C4-2B (cell line): ENCODE measurements at regions not wholly inside any gene's neighbourhood (a gene's known extent, or its start where the extent isn't known, plus 50 kb on each side); places are given as distances from the start of the nearest gene placed in this dataset.

Source experiments
- H3K27ac ChIP-seq: fragments of 450-650 bp; 2 replicates; pipeline ENCODE4 v1.5.1; 2017
- ZFX ChIP-seq: fragments of 450-650 bp; IDR thresholded peaks from 2 replicates; pipeline ENCODE4 v1.6.1; 2017
- TF ChIP-seq, protein P1 (sequence below): fragments of 450-650 bp; conservative IDR thresholded peaks from 2 replicates; pipeline ENCODE4 v1.5.1; 2017; ENCODE audit warnings: mild to moderate bottlenecking

DNA sequence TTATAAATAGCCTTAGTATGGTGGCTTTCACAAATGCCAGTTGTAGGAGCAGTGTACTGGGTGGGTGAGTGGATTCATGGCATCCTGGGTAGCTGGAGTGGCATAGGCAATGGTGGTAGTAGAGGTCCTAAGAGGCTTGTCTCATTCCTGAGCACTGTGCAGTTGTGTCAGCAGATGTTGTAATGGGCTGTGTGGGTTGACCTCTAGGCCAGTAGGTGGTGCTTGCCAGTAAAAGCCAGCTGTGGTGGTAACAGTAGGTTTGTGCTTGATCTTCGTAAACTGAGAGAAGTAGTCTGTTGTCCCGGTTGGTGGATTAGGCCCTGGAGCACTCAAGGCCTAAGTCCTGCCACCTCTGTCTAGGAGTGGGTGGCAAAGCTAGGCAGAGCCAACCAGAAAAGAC, 149.7 kb upstream of the SUCLG2 start:
- H3K27ac ChIP-seq = no peak overlapping the region
- TF ChIP-seq, protein P1, sequence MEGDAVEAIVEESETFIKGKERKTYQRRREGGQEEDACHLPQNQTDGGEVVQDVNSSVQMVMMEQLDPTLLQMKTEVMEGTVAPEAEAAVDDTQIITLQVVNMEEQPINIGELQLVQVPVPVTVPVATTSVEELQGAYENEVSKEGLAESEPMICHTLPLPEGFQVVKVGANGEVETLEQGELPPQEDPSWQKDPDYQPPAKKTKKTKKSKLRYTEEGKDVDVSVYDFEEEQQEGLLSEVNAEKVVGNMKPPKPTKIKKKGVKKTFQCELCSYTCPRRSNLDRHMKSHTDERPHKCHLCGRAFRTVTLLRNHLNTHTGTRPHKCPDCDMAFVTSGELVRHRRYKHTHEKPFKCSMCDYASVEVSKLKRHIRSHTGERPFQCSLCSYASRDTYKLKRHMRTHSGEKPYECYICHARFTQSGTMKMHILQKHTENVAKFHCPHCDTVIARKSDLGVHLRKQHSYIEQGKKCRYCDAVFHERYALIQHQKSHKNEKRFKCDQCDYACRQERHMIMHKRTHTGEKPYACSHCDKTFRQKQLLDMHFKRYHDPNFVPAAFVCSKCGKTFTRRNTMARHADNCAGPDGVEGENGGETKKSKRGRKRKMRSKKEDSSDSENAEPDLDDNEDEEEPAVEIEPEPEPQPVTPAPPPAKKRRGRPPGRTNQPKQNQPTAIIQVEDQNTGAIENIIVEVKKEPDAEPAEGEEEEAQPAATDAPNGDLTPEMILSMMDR = no peak
- TF ChIP-seq ZFX = no peak

DNA sequence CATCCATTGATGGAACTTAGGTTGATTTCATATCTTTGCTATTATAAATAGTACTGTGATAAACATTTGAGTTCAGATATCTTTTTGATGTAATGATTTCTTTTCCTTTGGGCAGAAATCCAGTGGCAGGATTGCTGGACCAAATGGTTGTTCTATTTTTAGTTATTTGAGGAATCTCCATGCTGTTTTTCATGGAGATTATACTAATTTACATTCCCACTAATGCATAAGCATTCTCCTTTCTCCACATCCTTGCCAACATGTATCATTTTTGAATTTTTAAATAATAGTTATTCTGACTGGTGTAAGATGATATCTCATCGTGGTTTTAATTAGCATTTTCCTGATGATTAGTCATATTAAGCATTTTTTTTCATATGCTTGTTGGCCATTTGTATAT, 144.0 kb upstream of the SUCLG2 start:
- TF ChIP-seq ZFX = no peak
- TF ChIP-seq, protein P1 = no peak
- H3K27ac ChIP-seq = no peak overlapping the region

DNA sequence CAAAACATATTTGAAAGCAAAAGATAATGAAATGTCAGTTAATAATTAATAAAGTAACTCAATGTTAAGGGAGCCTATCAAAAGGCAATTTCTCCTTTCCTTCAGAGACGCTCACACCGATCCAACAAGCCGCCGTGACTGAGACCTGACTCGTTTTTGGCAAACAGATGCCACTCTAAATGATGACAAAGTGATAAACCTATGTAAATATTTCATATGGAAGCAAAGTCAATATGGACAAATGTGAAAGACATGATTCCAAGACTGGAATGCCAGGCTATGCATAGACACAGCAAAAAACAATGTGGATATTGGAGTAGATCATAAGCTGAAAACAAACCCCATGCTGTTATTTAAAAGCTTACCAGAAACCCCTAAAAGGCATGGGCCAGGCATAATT, 137.2 kb upstream of the SUCLG2 start:
- H3K27ac ChIP-seq = no peak overlapping the region
- TF ChIP-seq ZFX = no peak
- TF ChIP-seq, protein P1 = no peak

DNA sequence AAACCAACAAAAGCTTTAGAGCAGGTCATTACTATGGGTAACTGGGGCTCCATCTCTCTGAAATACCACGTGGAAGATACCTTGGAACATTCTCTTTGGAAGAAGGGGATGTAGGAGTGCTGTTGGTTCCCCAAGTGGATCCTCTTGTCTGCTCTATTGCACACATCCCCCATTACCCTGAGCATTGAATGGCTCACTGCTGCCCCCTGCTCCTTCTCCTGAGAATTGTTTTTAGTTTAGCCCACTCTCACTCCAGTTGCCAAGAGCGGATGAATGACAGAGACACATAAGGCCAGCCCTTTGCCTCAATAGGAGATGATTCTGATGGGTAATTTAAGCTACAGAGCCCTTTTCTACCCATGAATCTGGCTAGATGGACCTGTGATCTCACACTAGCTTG, 135.6 kb upstream of the SUCLG2 start:
- TF ChIP-seq ZFX = no peak
- TF ChIP-seq, protein P1 = peak; percentile 67
- H3K27ac ChIP-seq = no peak overlapping the region

DNA sequence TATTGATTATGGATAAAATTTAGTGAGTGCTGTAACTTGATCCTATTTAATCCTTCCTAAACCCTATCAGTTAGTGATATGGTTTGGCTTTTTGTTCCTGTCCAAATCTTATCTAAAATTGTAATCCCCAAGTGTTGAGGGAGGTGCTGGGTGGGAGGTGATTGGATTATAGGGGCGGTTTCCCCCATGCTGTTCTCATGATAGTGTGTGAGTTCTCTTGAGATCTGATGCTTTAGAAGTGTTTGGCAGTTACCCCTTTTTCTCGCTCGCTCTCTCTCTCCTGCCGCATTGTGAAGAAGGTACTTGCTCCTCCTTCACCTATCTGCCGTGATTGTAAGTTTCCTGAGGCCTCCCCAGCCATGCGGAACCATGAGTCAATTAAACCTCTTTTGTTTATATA, 134.0 kb upstream of the SUCLG2 start:
- TF ChIP-seq ZFX = no peak
- TF ChIP-seq, protein P1 = no peak
- H3K27ac ChIP-seq = no peak overlapping the region

DNA sequence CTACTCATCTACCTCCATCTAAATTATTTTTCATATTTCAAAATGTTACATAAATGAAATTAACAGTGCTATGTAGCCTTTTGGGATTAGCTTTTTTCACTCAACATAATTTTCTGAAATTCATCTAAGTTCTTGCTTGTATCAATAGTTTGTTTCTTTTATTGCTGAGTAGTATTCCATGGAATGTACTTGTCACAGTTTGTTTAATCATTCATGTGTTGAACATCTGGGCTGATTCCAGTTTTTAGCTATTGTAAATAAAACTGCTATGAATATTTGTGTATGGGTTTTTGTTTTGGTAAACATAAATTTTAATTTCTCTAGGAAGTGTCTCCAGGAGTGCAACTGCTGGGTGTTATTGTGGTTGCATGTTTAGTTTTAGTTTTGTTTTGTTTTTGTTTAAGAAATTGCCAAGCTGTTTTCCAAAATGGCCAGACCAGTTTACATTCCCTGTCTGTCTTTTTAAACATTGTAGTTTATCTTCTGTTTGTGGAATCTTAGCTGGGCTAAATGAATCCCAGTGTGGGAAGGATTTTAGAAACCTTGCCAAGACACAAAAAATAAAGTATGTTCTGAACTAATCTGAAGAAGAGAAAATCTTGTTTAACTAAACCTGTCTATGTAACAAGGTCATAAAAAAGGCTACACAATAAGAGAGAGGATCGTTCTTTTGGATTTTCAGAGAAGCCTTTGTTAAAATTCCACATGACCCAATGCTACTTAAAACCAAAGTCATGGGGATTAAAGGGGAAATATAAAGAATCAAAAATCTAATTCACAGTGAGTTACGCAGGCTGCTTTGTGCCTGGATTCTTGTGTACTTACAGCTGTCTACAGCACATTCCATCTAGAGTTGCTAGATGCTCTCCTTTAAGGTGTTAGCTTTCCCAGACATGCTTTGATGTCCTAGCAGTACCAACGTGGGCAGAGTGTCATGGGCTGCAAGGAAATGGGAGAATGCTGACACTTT, 129.2 kb upstream of the SUCLG2 start:
- no peak overlapping the region for H3K27ac ChIP-seq
- TF ChIP-seq, protein P1 = no peak
- TF ChIP-seq ZFX = no peak

DNA sequence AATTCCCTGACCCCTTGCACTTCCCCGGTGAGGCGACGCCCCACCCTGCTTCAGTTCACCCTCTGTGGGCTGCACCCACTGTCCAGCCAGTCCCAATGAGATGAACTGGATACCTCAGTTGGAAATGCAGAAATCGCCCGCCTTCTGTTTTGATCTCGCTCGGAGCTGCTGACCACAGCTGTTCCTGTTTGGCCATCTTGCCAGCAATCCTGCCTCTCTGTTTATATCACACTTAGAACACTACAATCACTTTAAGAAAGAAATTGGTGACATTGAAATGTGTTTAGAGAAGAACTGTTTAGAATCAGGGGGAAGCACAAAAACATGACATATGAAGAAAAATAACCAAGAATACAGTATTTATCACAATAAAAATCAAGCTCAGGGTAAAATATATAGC, 127.5 kb upstream of the SUCLG2 start:
- TF ChIP-seq, protein P1 = no peak
- TF ChIP-seq ZFX = no peak
- H3K27ac ChIP-seq = no peak overlapping the region
